ENCODE measurements at regions not wholly inside any gene's neighbourhood (a gene's known extent, or its start where the extent isn't known, plus 50 kb on each side); places are given as distances from the start of the nearest gene placed in this dataset.
A peak's percentile ranks its signal among the peaks of the same experiment; 100 is the strongest.

- H2BK15ac ChIP-seq (ENCODE audit: low read length) = no peak overlapping the region
- no peak overlapping the region for H2BK20ac ChIP-seq (ENCODE audit: low read length)
- no peaks in the 10 kb centered on the region for H3K36me3 ChIP-seq (ENCODE audit: control insufficient read depth in 2 of 4, insufficient read depth in 4 of 4, low read length in 3 of 4)
- H3K27ac ChIP-seq (ENCODE audit: low read depth, low read length) = no peak overlapping the region
- H3K23me2 ChIP-seq (ENCODE audit: low read depth, low read length) = no peaks in the 10 kb centered on the region
- WGBS, 2 experiments (ENCODE audit: extremely low coverage in 1 of 2, insufficient coverage in 1 of 2, insufficient read length in 1 of 2, insufficient replicate concordance in 2 of 2, low coverage in 1 of 2, low lambda C conversion rate in 2 of 2, missing lambda C conversion rate in 1 of 2) = 87% methylated on average over 3 of the region's 3 CpGs; no CpG with 5 or more reads in 1 of the 2 experiments
- no peak overlapping the region for H3K18ac ChIP-seq (ENCODE audit: extremely low read depth, low read length)
- H3K4me2 ChIP-seq (ENCODE audit: insufficient read depth in 1 of 2, low read depth in 2 of 2, low read length in 2 of 2) = no peak overlapping the region
- ChIA-PET CTCF (ENCODE audit: partially characterized antibody) (interaction anchor here (0.9 to 2.0 kb wide), 3 partner anchors 34 to 103 kb away, joined by 3 to 5 read pairs (median 5); no protein-coding TSS in a partner anchor), POLR2A (ENCODE audit: partially characterized antibody) (no interaction called here)
- H2BK120ac ChIP-seq (replicated peaks; ENCODE audit: low read depth, low read length) = no peak overlapping the region
- peaks cover 0 to 8% (median 1%) of the 10 kb centered on the region in 4 experiments; a peak in 3 of 7 replicates for H3K4me1 ChIP-seq (replicated peaks in 1 of 4; ENCODE audit: control insufficient read depth in 3 of 4, insufficient read depth in 4 of 4, low read length in 3 of 4)
- H3K56ac ChIP-seq (replicated peaks; ENCODE audit: insufficient read length, low read depth, low read length) = no peak overlapping the region
- H3K79me2 ChIP-seq (ENCODE audit: control insufficient read depth in 1 of 2, insufficient read depth in 2 of 2, low read length in 2 of 2) = no peaks in the 10 kb centered on the region
- H3K9ac ChIP-seq (replicated peaks in 1 of 4; ENCODE audit: extremely low read depth in 1 of 4, low read depth in 3 of 4, low read length in 3 of 4) = no peak overlapping the region
- no peak overlapping the region for H4K8ac ChIP-seq (ENCODE audit: extremely low read depth, insufficient read depth, low read length)
- H3K4ac ChIP-seq (replicated peaks; ENCODE audit: insufficient read length, low read depth, low read length) = no peak overlapping the region
- DNase-seq (ENCODE audit: low read depth in 1 of 2, low spot score in 2 of 2) (no peak), FAIRE-seq (no peak)
- no peak overlapping the region for H2BK5ac ChIP-seq (ENCODE audit: low read depth, low read length)
- H2BK12ac ChIP-seq (ENCODE audit: low read depth, low read length) = peak overlapping the region; percentile 29; the same call in 1 of the 2 replicates
- H4K5ac ChIP-seq (ENCODE audit: insufficient read length, low read depth, low read length) = no peak overlapping the region
- no peaks in the 10 kb centered on the region for H3K9me3 ChIP-seq (ENCODE audit: insufficient read depth in 2 of 2, low read depth in 1 of 2, low read length in 1 of 2)
- H3K4me3 ChIP-seq (ENCODE audit: extremely low read depth in 1 of 4, insufficient read depth in 2 of 4, low read depth in 3 of 4, low read length in 4 of 4) = no peak overlapping the region
- H3K23ac ChIP-seq (ENCODE audit: insufficient read length) = no peak overlapping the region
- no peak overlapping the region for H3K14ac ChIP-seq (ENCODE audit: insufficient read length)
- no peak overlapping the region; the same call in 1 of the 2 replicates for H2AK5ac ChIP-seq (ENCODE audit: low read depth, low read length)
- no peak overlapping the region for H4K91ac ChIP-seq (replicated peaks; ENCODE audit: insufficient read length, low read length)
- no peaks in the 10 kb centered on the region for H4K20me1 ChIP-seq (replicated peaks in 1 of 2; ENCODE audit: control insufficient read depth in 1 of 2, insufficient read depth in 2 of 2, low read length in 2 of 2)
- H2AFZ ChIP-seq (ENCODE audit: low read length) = no peak overlapping the region
- H3K27me3 ChIP-seq (replicated peaks in 1 of 4; ENCODE audit: control insufficient read depth in 3 of 4, extremely low read depth in 1 of 4, insufficient read depth in 3 of 4, low read length in 3 of 4) = no peaks in the 10 kb centered on the region
- no peaks in the 10 kb centered on the region; the same call in 1 of the 2 replicates for H3K79me1 ChIP-seq (ENCODE audit: low read depth, low read length)
- TF ChIP-seq BCL11A (IDR thresholded peaks at IDR 0.05; ENCODE audit: low read depth in 2 of 2, low read length in 2 of 2) (no peak), KDM4A (IDR thresholded peaks at IDR 0.05; ENCODE audit: low read depth, low read length, severe bottlenecking) (no peak), HDAC2 (IDR thresholded peaks at IDR 0.05; ENCODE audit: borderline replicate concordance in 1 of 2, low read depth in 2 of 2, low read length in 2 of 2) (no peak), ZNF274 (IDR thresholded peaks at IDR 0.05; ENCODE audit: borderline replicate concordance, extremely low read depth, low read length) (no peak)
Observed at GRCh38 chr2:175742367-175742766, 259.7 kb downstream of the LNPK start.

All from H1 (cell line).